HepG2 (cell line): ENCODE measurements at regions not wholly inside any gene's neighbourhood (a gene's known extent, or its start where the extent isn't known, plus 50 kb on each side); places are given as distances from the start of the nearest gene placed in this dataset.

ENCODE experiments used
- ATAC-seq: fragments of 200-7000 bp; cut with Tn5 transposase; 3 replicates; pipeline ENCODE4 v1.9.1; 2020; ENCODE audit warnings: mild to moderate bottlenecking, moderate library complexity
- BruUV-seq: library from RNA; stranded (reverse); fragments of 400-500 nt; replicated peaks from 2 replicates; lab custom pipeline; 2021; lab: Mats Ljungman, UMichigan
- CTCF ChIA-PET: fragments of 300-600 bp; formaldehyde crosslinking; extraction: SDS; loops from one replicate; lab custom pipeline; 2021; ENCODE audit warnings: low total read pairs, inconsistent platforms, low intra/inter-chr PET ratio; lab: Yijun Ruan, JAX
- POLR2A ChIA-PET: fragments of 350-600 bp; sonication (Branson Sonifier 250); formaldehyde crosslinking; loops from one replicate; lab custom pipeline; 2020; ENCODE audit warnings: antibody characterized with exemption, inconsistent platforms; lab: Yijun Ruan, JAX
- DNase-seq: peaks from one replicate; pipeline ENCODE4 v3.0.0-alpha.2; 2015; ENCODE audit warnings: low spot score
- FAIRE-seq: peaks from 3 replicates; lab custom pipeline; 2011; peaks lifted over from hg19 to GRCh38; lab: Jason Lieb, UNC
- H2AFZ ChIP-seq: one replicate; pipeline ENCODE4 v1.6.1; 2011; ENCODE audit warnings: low read length, inconsistent platforms
- H3K27ac ChIP-seq: fragments of 300-600 bp; 3 replicates; pipeline ENCODE4 v1.8.0; 2011; ENCODE audit warnings: mixed run types, mild to moderate bottlenecking, mixed read lengths, low read length, inconsistent platforms; ENCODE audit not compliant: insufficient read depth; ENCODE audit errors: extremely low read length
- H3K27me3 ChIP-seq, 2 experiments: fragments of 200-600 bp in 1 of 2; 2 replicates in 1 of 2; 3 replicates in 1 of 2; pipeline versions ENCODE4 v1.6.0 to v1.8.0; 2011; ENCODE audit warnings: low read length in 2 of 2, mild to moderate bottlenecking in 2 of 2, moderate library complexity in 2 of 2, inconsistent platforms in 1 of 2; ENCODE audit not compliant: insufficient read depth in 2 of 2, control insufficient read depth in 1 of 2
- H3K36me3 ChIP-seq, 2 experiments: fragments of 200-600 bp in 1 of 2; replicated peaks in 1 of 2; 2 replicates in 1 of 2; 3 replicates in 1 of 2; pipeline versions ENCODE4 v1.5.1 to v1.8.0; 2011; ENCODE audit warnings: low read length in 2 of 2, inconsistent platforms in 1 of 2; ENCODE audit not compliant: insufficient read depth in 2 of 2, control insufficient read depth in 1 of 2
- H3K4me1 ChIP-seq: 2 replicates; pipeline ENCODE4 v1.5.1; 2012; ENCODE audit warnings: low read length, inconsistent platforms; ENCODE audit not compliant: insufficient read depth
- H3K4me2 ChIP-seq: 2 replicates; pipeline ENCODE4 v1.6.0; 2011; ENCODE audit warnings: low read depth, low read length, inconsistent platforms
- H3K4me3 ChIP-seq, 3 experiments: fragments of 200-600 bp in 1 of 3; sonication (generic), shearing (Covaris generic) in 1 of 3; replicated peaks in 1 of 3; 2 replicates each; pipeline ENCODE4 v1.5.1; 2011 to 2016; ENCODE audit warnings: low read length in 3 of 3, inconsistent platforms in 2 of 3, low read depth in 2 of 3, mild to moderate bottlenecking in 2 of 3, control low read depth in 1 of 3, mixed read lengths in 1 of 3; ENCODE audit not compliant: insufficient read depth in 1 of 3
- H3K79me2 ChIP-seq: one replicate; pipeline ENCODE4 v1.6.1; 2011; ENCODE audit warnings: low read length, inconsistent platforms; ENCODE audit not compliant: insufficient read depth
- H3K9ac ChIP-seq: 2 replicates; pipeline ENCODE4 v1.6.0; 2011; ENCODE audit warnings: mild to moderate bottlenecking, low read depth, low read length, inconsistent platforms; ENCODE audit not compliant: insufficient read depth
- H3K9me3 ChIP-seq: 2 replicates; pipeline ENCODE4 v1.5.1; 2012; ENCODE audit warnings: mild to moderate bottlenecking, low read length
- H4K20me1 ChIP-seq: 2 replicates; pipeline ENCODE4 v1.6.0; 2011; ENCODE audit warnings: inconsistent platforms, mild to moderate bottlenecking, low read length, moderate library complexity; ENCODE audit not compliant: insufficient read depth
- CCAR2 ChIP-seq: fragments of 200-400 bp; formaldehyde crosslinking; optimal IDR thresholded peaks from 2 replicates; pipeline ENCODE3; 2018; ENCODE audit warnings: low read depth, mild to moderate bottlenecking, low read length, moderate library complexity
- E2F5 ChIP-seq: sonication (generic); formaldehyde crosslinking; conservative IDR thresholded peaks from 2 replicates; pipeline ENCODE4 v1.4.0; 2020; ENCODE audit warnings: missing genetic modification reagents
- EED ChIP-seq: sonication (generic); formaldehyde crosslinking; IDR thresholded peaks from 2 replicates; pipeline ENCODE4 v1.5.0; 2020; ENCODE audit warnings: mild to moderate bottlenecking, missing genetic modification reagents
- HNRNPL ChIP-seq: fragments of 200-400 bp; formaldehyde crosslinking; IDR thresholded peaks from 2 replicates; pipeline ENCODE4 v1.6.1; 2017; ENCODE audit warnings: mild to moderate bottlenecking, low read depth, low read length
- IKZF4 ChIP-seq: sonication (generic); formaldehyde crosslinking; IDR thresholded peaks from 2 replicates; pipeline ENCODE4 v1.5.1; 2020; ENCODE audit warnings: borderline replicate concordance, mild to moderate bottlenecking, low read depth, missing genetic modification reagents; ENCODE audit errors: not compliant biosample characterization
- KDM3A ChIP-seq: IDR thresholded peaks from 2 replicates; pipeline ENCODE4 v1.6.1; 2018; ENCODE audit warnings: low read depth, missing compliant biosample characterization
- KDM6A ChIP-seq: IDR thresholded peaks from 2 replicates; pipeline ENCODE4 v1.6.1; 2016; ENCODE audit warnings: low read depth
- MED1 ChIP-seq: sonication (generic); formaldehyde crosslinking; IDR thresholded peaks from 2 replicates; pipeline ENCODE4 v1.4.0; 2020; ENCODE audit warnings: missing genetic modification reagents
- MIER2 ChIP-seq: IDR thresholded peaks from 2 replicates; pipeline ENCODE4 v1.6.1; 2016; ENCODE audit warnings: missing biosample characterization, missing genetic modification reagents
- MTF2 ChIP-seq: sonication (generic); formaldehyde crosslinking; IDR thresholded peaks from 2 replicates; pipeline ENCODE4 v1.5.0; 2020; ENCODE audit warnings: missing genetic modification reagents, borderline replicate concordance
- POGZ ChIP-seq: sonication (generic); formaldehyde crosslinking; IDR thresholded peaks from 2 replicates; pipeline ENCODE4 v1.4.0; 2020; ENCODE audit warnings: mild to moderate bottlenecking, missing genetic modification reagents
- THYN1 ChIP-seq: sonication (generic); formaldehyde crosslinking; IDR thresholded peaks from 2 replicates; pipeline ENCODE4 v1.8.1; 2023; ENCODE audit warnings: low read depth, mild to moderate bottlenecking, moderate library complexity, missing genetic modification reagents, borderline replicate concordance
- YEATS2 ChIP-seq: sonication (generic); formaldehyde crosslinking; IDR thresholded peaks from 2 replicates; pipeline ENCODE4 v1.4.0; 2020; ENCODE audit warnings: missing genetic modification reagents, borderline replicate concordance
- ZBTB4 ChIP-seq: sonication (generic); formaldehyde crosslinking; IDR thresholded peaks from 2 replicates; pipeline ENCODE4 v1.4.0; 2020; ENCODE audit warnings: missing genetic modification reagents, mild to moderate bottlenecking, borderline replicate concordance
- ZMYM3 ChIP-seq: sonication (generic); formaldehyde crosslinking; IDR thresholded peaks from 2 replicates; pipeline ENCODE4 v1.5.1; 2020; ENCODE audit warnings: mild to moderate bottlenecking, missing genetic modification reagents
- ZNF136 ChIP-seq: sonication (generic); formaldehyde crosslinking; IDR thresholded peaks from 2 replicates; pipeline ENCODE4 v1.8.1; 2022; ENCODE audit warnings: low read depth, mild to moderate bottlenecking, moderate library complexity, missing genetic modification reagents
- ZNF337 ChIP-seq: sonication (generic); formaldehyde crosslinking; IDR thresholded peaks from 2 replicates; pipeline ENCODE4 v1.5.1; 2020; ENCODE audit warnings: missing genetic modification reagents, low read depth, mild to moderate bottlenecking, borderline replicate concordance
- ZNF441 ChIP-seq: sonication (generic); formaldehyde crosslinking; IDR thresholded peaks from 2 replicates; pipeline ENCODE4 v1.7.0; 2021; ENCODE audit warnings: missing genetic modification reagents, borderline replicate concordance
- ZNF484 ChIP-seq: sonication (generic); formaldehyde crosslinking; IDR thresholded peaks from 2 replicates; pipeline ENCODE4 v1.5.1; 2020; ENCODE audit warnings: mild to moderate bottlenecking, low read depth, missing genetic modification reagents, borderline replicate concordance
- ZNF549 ChIP-seq: sonication (generic); formaldehyde crosslinking; IDR thresholded peaks from 2 replicates; pipeline ENCODE4 v1.5.0; 2020; ENCODE audit warnings: missing genetic modification reagents
- WGBS: methylation state at CpG from one replicate; pipeline ENCODE4 v1.1.6; 2017; ENCODE audit warnings: low lambda C conversion rate; 5-methylcytosine and 5-hydroxymethylcytosine counted together
- in situ Hi-C: cut with HindIII; loops from 2 replicates; pipeline ENCODE4 v1.10.0; 2017; ENCODE audit warnings: low pct_unique_long_range_greater_than_20kb; ENCODE audit not compliant: extremely low pct_ligation_motif_present
- intact Hi-C: fragments of 100-400 bp; cut with micrococcal nuclease; formaldehyde crosslinking; loops from one replicate; pipeline ENCODE4 v1.10.0; 2022; ENCODE audit not compliant: unreplicated experiment
- TF ChIP-seq, protein P1 (sequence below): IDR thresholded peaks from 2 replicates; pipeline ENCODE4 v1.6.1; 2016; ENCODE audit warnings: mild to moderate bottlenecking

GRCh38 chr21:17200250-17200649, 312.6 kb upstream of the CXADR start (continued):
- no peak for TF ChIP-seq IKZF4 (CRISPR knock-in tag)
- no peak for TF ChIP-seq ZBTB4
- no peak for TF ChIP-seq THYN1
- TF ChIP-seq YEATS2 (CRISPR knock-in tag): no peak
- no peak for TF ChIP-seq ZNF337 (CRISPR knock-in tag)
- TF ChIP-seq KDM3A (CRISPR knock-in tag): no peak

DNA sequence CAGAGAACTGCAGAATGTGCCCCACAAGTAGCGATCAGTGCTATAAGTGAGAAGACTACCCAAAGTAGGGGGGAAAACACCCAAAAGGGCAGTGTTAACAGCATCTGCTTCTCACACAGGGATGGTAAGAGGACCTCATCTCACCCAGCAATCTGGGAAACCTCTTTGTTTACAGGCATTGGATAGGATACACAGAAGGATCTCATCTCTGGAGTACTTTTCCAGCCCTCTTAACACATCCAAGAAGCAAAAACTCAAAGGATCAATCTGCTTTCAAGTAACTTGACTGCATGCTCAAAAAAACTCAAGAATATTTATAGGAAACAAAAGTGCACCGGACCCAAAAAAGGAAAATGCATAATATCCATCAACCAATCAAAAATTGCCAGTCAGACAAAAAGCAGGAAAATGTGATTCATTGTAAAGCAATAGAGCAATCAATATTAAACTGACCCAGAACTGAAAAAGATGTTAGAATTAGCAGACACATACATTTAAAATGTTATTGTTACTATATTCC, 311.0 kb upstream of the CXADR start:
- no peaks in the 10 kb centered on the region for H3K27me3 ChIP-seq
- H2AFZ ChIP-seq: no peak overlapping the region
- ATAC-seq (no peak), DNase-seq (no peak), FAIRE-seq (no peak)
- H3K36me3 ChIP-seq: no peaks in the 10 kb centered on the region
- no peak overlapping the region for H3K4me2 ChIP-seq
- no TSS peak for BruUV-seq
- no peak overlapping the region for H3K27ac ChIP-seq
- WGBS: 22% methylated on average over 2 of the region's 2 CpGs
- in situ Hi-C loops (no loop called here), intact Hi-C loops (no loop called here)
- no peak overlapping the region for H3K9ac ChIP-seq
- no peaks in the 10 kb centered on the region for H3K9me3 ChIP-seq
- ChIA-PET CTCF (no interaction called here), POLR2A (no interaction called here)
- H3K4me1 ChIP-seq: no peaks in the 10 kb centered on the region
- H4K20me1 ChIP-seq: no peaks in the 10 kb centered on the region
- no peak overlapping the region for H3K4me3 ChIP-seq
- H3K79me2 ChIP-seq: no peaks in the 10 kb centered on the region
- TF ChIP-seq MED1 (CRISPR knock-in tag): no peak
- TF ChIP-seq KDM6A (CRISPR knock-in tag): no peak
- TF ChIP-seq ZNF549 (CRISPR knock-in tag): no peak
- TF ChIP-seq E2F5 (CRISPR knock-in tag): no peak
- no peak for TF ChIP-seq ZNF484 (CRISPR knock-in tag)
- TF ChIP-seq MTF2 (CRISPR knock-in tag): no peak
- TF ChIP-seq EED: no peak
- TF ChIP-seq, protein P1, sequence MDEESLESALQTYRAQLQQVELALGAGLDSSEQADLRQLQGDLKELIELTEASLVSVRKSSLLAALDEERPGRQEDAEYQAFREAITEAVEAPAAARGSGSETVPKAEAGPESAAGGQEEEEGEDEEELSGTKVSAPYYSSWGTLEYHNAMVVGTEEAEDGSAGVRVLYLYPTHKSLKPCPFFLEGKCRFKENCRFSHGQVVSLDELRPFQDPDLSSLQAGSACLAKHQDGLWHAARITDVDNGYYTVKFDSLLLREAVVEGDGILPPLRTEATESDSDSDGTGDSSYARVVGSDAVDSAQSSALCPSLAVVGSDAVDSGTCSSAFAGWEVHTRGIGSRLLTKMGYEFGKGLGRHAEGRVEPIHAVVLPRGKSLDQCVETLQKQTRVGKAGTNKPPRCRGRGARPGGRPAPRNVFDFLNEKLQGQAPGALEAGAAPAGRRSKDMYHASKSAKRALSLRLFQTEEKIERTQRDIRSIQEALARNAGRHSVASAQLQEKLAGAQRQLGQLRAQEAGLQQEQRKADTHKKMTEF (CRISPR knock-in tag): no peak
- no peak for TF ChIP-seq HNRNPL
- TF ChIP-seq ZNF136 (CRISPR knock-in tag): no peak
- TF ChIP-seq MIER2: no peak
- TF ChIP-seq CCAR2: no peak
- TF ChIP-seq POGZ (CRISPR knock-in tag): no peak
- no peak for TF ChIP-seq ZNF441 (CRISPR knock-in tag)
- TF ChIP-seq ZMYM3: no peak
